ENCODE measurements at regions not wholly inside any gene's neighbourhood (a gene's known extent, or its start where the extent isn't known, plus 50 kb on each side); places are given as distances from the start of the nearest gene placed in this dataset.

- Histone ChIP-seq H3K27me3 (peaks cover 0 to 8% (median 2%) of the 10 kb centered on the region in 9 donors), H3K27ac (no peak overlapping the region), H3K36me3 (no peaks in the 10 kb centered on the region), H3K4me3 (no peak overlapping the region), H3K4me1 (no peaks in the 10 kb centered on the region), H3K9me3 (no peaks in the 10 kb centered on the region)
- TF ChIP-seq POLR2A (IDR thresholded peaks at IDR 0.05): no peak
- TF ChIP-seq CTCF (IDR thresholded peaks at IDR 0.05): no peak
- DNase-seq: no peak
- 85 to 91% (median 87%) methylated on average over 5 of the region's 5 CpGs for WGBS, 4 donors
- ATAC-seq: no peak
- intact Hi-C loops (cut with DNase I): no loop called here
Observed at GRCh38 chr4:57199267-57199666, 89.1 kb upstream of the IGFBP7 start.

GRCh38 chr4:57195622-57196021, 85.4 kb upstream of the IGFBP7 start:
- H3K27ac ChIP-seq: no peak overlapping the region
- peaks cover 0 to 18% (median 3%) of the 10 kb centered on the region in 9 donors for H3K27me3 ChIP-seq
- no peak overlapping the region for H3K4me3 ChIP-seq
- TF ChIP-seq CTCF (IDR thresholded peaks at IDR 0.05): no peak
- TF ChIP-seq POLR2A (IDR thresholded peaks at IDR 0.05): no peak
- 53 to 86% (median 71%) methylated on average over 13 to 30 of the region's 30 CpGs for WGBS, 4 donors
- H3K9me3 ChIP-seq: no peaks in the 10 kb centered on the region
- peak in 1 of 5 donors; percentile 66 for DNase-seq
- no peaks in the 10 kb centered on the region for H3K4me1 ChIP-seq
- no peaks in the 10 kb centered on the region for H3K36me3 ChIP-seq
- intact Hi-C loops (cut with DNase I): no loop called here
- ATAC-seq: no peak

GRCh38 chr4:57194068-57194611, 84.0 kb upstream of the IGFBP7 start:
- intact Hi-C loops (cut with DNase I): no loop called here
- TF ChIP-seq POLR2A (IDR thresholded peaks at IDR 0.05): no peak
- TF ChIP-seq CTCF (IDR thresholded peaks at IDR 0.05): no peak

DNA sequence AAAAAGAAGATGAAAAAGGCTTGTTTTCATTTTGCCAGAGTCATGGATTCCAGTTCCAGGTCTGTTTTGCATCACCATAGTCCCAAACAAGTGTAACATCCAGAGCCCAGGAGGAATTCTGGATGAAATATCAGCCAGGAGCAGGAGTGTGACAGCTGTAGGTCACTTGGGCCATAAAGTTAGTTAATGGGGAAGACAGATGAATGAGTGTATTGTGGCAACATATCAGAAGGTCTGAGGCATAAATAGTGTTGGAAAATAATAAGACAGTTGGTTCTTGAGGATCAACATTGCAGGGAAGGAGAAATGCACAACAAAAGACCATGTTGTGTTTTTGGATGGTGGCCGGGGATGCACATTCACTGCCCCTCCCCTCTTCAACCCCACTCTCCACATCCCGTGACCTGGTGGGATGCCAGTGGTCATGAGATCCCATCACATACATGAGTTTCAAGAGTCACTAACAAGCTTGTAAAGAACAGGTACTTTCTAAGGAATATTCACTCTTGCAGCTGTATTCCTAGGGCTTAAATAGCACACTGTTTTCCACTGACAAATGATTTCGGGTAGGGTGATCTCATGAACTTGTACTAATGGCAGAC, 83.1 kb upstream of the IGFBP7 start:
- Histone ChIP-seq H3K27ac (peak overlapping the region in 1 of 12 donors; percentile 38), H3K9me3 (no peaks in the 10 kb centered on the region), H3K4me1 (no peaks in the 10 kb centered on the region), H3K4me3 (no peak overlapping the region), H3K27me3 (peaks cover 0 to 18% (median 3%) of the 10 kb centered on the region in 9 donors), H3K36me3 (no peaks in the 10 kb centered on the region)
- intact Hi-C loops (cut with DNase I): no loop called here
- TF ChIP-seq POLR2A (IDR thresholded peaks at IDR 0.05) (no peak), CTCF (IDR thresholded peaks at IDR 0.05) (no peak)
- DNase-seq: no peak
- no peak for ATAC-seq
- 73 to 78% (median 74%) methylated on average over 3 of the region's 3 CpGs for WGBS, 4 donors

More at GRCh38 chr4:57194068-57194611, 84.0 kb upstream of the IGFBP7 start:
- ATAC-seq (no peak), DNase-seq (no peak)
- H3K4me1 ChIP-seq: no peaks in the 10 kb centered on the region
- H3K27me3 ChIP-seq: peaks cover 0 to 18% (median 3%) of the 10 kb centered on the region in 9 donors
- H3K36me3 ChIP-seq: no peaks in the 10 kb centered on the region
- H3K9me3 ChIP-seq: no peaks in the 10 kb centered on the region
- no peak overlapping the region for H3K4me3 ChIP-seq
- 47 to 68% (median 58%) methylated on average over 19 to 20 of the region's 20 CpGs for WGBS, 4 donors
- H3K27ac ChIP-seq: peak overlapping the region in 1 of 12 donors; percentile 38

Measured in heart left ventricle (tissue), 16 donors.